Thoracic aorta (tissue), 2 donors: ENCODE measurements at regions not wholly inside any gene's neighbourhood (a gene's known extent, or its start where the extent isn't known, plus 50 kb on each side); places are given as distances from the start of the nearest gene placed in this dataset.

Experiments
- ATAC-seq: fragments of 150-250 bp; one replicate; pipeline ENCODE4 v1.8.0; 2017; ENCODE audit warnings: low read depth; ENCODE audit not compliant: insufficient number of reproducible peaks, low FRiP score
- DNase-seq: peaks from one replicate; pipeline ENCODE4 v3.0.0-alpha.2; 2020; ENCODE audit warnings: low spot score
- H3K27ac ChIP-seq, 2 donors: fragments of 200-600 bp; sonication (generic); 1 replicate in 1 of 2; 2 replicates in 1 of 2; pipeline ENCODE4 v1.5.1; 2016; ENCODE audit warnings: mild to moderate bottlenecking in 2 of 2, moderate library complexity in 2 of 2
- H3K27me3 ChIP-seq: fragments of 200-600 bp; sonication (generic); replicated peaks from 2 replicates; pipeline ENCODE4 v1.6.0; 2016; ENCODE audit warnings: mild to moderate bottlenecking; ENCODE audit not compliant: insufficient read depth
- H3K36me3 ChIP-seq: fragments of 200-600 bp; sonication (generic); one replicate; pipeline ENCODE4 v1.5.1; 2016
- H3K4me1 ChIP-seq, 2 donors: fragments of 200-600 bp; sonication (generic); 1 replicate in 1 of 2; 2 replicates in 1 of 2; pipeline versions ENCODE4 v1.5.1 to v1.6.0; 2016; ENCODE audit warnings: low read depth in 2 of 2, mild to moderate bottlenecking in 1 of 2; ENCODE audit not compliant: control insufficient read depth in 1 of 2
- H3K4me3 ChIP-seq: fragments of 200-600 bp; sonication (generic); 2 replicates; pipeline ENCODE4 v1.5.1; 2016; ENCODE audit warnings: mild to moderate bottlenecking
- H3K9me3 ChIP-seq: fragments of 200-600 bp; sonication (generic); 2 replicates; pipeline ENCODE4 v1.5.1; 2016
- TF ChIP-seq, protein P1 (sequence below): fragments of 200-600 bp; sonication (generic); IDR thresholded peaks from one replicate; pipeline ENCODE4 v1.5.1; 2019; ENCODE audit warnings: antibody characterized with exemption

DNA sequence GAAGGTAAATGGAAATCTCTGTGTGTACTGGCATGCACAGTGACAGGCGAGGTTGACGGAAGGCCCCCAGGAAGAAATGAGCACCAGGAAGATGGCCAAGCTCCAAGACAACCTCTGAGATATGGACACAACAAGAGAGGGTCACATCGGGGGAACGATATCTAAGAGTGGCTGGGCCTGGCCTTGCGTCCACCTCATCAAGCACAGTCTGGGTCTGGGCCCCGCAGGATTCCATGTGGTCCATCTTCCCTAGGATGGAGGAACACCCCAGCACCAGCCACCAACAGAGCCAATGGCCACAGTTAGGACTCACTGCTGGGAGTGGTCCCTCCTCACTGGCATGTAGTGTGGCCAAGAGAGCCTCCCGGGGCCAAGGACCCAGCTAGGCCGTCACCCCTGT, 272.6 kb upstream of the AGTR2 start:
- no peaks in the 10 kb centered on the region for H3K36me3 ChIP-seq

DNA sequence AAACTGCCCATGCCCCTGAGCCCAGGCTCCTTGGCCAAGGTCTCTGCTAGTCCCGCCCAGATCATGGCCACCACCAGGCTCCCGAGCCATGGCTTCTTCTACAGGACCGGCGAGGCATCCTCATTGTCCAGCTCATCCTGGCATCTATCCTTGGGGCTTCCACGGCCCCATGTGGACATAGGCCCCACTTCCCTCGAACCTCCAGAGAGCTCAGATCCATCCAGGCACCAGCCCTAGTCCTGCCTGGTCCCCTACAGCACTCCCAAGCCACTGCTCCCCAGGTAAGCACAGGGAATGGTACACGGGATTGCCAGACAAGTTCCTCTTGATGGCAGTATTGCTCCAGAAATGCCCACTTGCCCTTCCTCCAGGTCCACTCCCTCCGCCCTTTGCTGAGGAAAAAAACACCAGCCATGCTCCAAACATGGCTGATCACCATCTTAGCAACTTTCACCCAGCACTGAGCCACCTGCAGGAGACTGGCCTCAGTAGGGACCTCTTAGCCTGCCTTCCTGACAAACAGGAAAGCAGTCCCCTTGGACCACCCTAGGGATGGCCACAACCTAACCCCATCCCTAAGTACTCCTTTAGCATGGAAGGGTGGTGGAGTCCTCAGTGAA, 272.1 kb upstream of the AGTR2 start:
- TF ChIP-seq, protein P1, sequence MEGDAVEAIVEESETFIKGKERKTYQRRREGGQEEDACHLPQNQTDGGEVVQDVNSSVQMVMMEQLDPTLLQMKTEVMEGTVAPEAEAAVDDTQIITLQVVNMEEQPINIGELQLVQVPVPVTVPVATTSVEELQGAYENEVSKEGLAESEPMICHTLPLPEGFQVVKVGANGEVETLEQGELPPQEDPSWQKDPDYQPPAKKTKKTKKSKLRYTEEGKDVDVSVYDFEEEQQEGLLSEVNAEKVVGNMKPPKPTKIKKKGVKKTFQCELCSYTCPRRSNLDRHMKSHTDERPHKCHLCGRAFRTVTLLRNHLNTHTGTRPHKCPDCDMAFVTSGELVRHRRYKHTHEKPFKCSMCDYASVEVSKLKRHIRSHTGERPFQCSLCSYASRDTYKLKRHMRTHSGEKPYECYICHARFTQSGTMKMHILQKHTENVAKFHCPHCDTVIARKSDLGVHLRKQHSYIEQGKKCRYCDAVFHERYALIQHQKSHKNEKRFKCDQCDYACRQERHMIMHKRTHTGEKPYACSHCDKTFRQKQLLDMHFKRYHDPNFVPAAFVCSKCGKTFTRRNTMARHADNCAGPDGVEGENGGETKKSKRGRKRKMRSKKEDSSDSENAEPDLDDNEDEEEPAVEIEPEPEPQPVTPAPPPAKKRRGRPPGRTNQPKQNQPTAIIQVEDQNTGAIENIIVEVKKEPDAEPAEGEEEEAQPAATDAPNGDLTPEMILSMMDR: no peak
- DNase-seq: no peak
- H3K4me3 ChIP-seq: no peak overlapping the region
- H3K4me1 ChIP-seq: no peaks in the 10 kb centered on the region
- H3K36me3 ChIP-seq: no peaks in the 10 kb centered on the region
- H3K9me3 ChIP-seq: no peaks in the 10 kb centered on the region
- H3K27ac ChIP-seq: no peak overlapping the region
- no peak for ATAC-seq
- no peaks in the 10 kb centered on the region for H3K27me3 ChIP-seq

More for the DNA sequence above, 272.6 kb upstream of the AGTR2 start:
- no peak overlapping the region for H3K4me3 ChIP-seq
- DNase-seq (no peak), ATAC-seq (no peak)
- no peaks in the 10 kb centered on the region for H3K9me3 ChIP-seq
- H3K27me3 ChIP-seq: no peaks in the 10 kb centered on the region
- no peaks in the 10 kb centered on the region for H3K4me1 ChIP-seq
- H3K27ac ChIP-seq: no peak overlapping the region
- TF ChIP-seq, protein P1: no peak

DNA sequence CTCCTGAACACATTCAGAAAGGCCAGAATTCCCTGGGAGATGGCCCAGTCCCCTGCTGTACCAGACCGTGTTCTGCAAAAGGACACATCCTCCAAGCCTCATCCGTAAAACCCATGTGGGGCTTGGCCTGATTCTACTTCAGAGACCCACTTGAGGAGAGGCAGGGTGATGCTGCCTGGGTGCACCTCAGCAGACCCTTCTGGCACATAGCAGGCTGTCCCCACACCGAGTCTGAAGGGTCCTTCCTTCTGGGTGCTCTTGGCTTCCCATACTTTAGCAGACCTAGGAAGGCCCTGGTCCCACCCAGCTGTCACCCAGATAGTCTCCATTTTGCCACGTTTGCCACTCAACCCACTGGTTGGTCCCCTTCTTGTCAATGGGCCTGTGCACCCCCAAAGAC, 270.1 kb upstream of the AGTR2 start:
- H3K27me3 ChIP-seq: no peaks in the 10 kb centered on the region
- no peak overlapping the region for H3K4me3 ChIP-seq
- TF ChIP-seq, protein P1: no peak
- H3K36me3 ChIP-seq: no peaks in the 10 kb centered on the region
- ATAC-seq (no peak), DNase-seq (no peak)
- no peaks in the 10 kb centered on the region for H3K4me1 ChIP-seq
- H3K9me3 ChIP-seq: no peaks in the 10 kb centered on the region
- H3K27ac ChIP-seq: no peak overlapping the region

DNA sequence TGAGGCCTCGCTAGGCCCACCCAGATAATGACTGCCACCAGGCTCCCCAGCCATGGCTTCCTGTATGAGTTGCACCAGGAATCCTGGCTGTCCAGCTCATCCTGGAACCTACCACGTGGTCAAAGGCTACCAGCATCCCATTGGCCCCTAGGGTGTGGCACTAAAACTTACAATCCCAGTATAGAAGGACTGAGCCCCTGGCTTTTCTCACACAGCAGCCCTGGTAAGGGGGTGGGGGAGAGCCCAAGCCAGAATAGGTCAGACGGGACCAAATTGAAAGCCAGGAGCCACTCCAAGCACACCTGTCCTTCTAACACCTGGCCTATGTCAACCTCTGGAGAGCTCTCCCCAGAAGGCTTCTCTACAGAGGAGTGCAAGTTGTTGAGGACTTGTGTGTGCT, 269.3 kb upstream of the AGTR2 start:
- Histone ChIP-seq H3K27me3 (no peaks in the 10 kb centered on the region), H3K27ac (no peak overlapping the region), H3K36me3 (no peaks in the 10 kb centered on the region), H3K4me3 (no peak overlapping the region), H3K9me3 (no peaks in the 10 kb centered on the region), H3K4me1 (no peaks in the 10 kb centered on the region)
- ATAC-seq (no peak), DNase-seq (no peak)
- TF ChIP-seq, protein P1: no peak

DNA sequence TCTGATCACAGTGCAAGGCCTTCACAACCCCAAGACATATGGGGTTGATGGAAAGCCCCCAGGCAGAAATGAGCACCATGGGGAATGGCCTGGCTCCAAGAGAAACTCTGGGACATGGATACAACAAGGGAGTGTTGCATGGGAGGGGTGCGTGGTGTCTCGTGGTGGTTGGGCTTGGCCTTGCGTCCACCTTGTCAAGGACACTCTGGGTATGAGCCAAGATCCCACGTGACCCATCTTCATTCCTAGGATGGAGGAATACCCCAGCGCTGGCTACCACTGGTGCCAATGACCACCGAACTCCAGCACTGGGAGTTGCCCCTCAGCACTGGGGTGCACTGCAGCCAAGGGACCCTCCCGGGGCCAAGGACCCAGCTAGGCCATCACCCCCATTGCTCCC, 267.5 kb upstream of the AGTR2 start:
- H3K27me3 ChIP-seq: no peaks in the 10 kb centered on the region

More for the DNA sequence above, 267.5 kb upstream of the AGTR2 start:
- Histone ChIP-seq H3K36me3 (no peaks in the 10 kb centered on the region), H3K4me3 (no peak overlapping the region), H3K9me3 (no peaks in the 10 kb centered on the region), H3K27ac (no peak overlapping the region), H3K4me1 (no peaks in the 10 kb centered on the region)
- no peak for DNase-seq
- ATAC-seq: no peak
- TF ChIP-seq, protein P1: no peak
